ENCODE measurements at regions not wholly inside any gene's neighbourhood (a gene's known extent, or its start where the extent isn't known, plus 50 kb on each side); places are given as distances from the start of the nearest gene placed in this dataset.

DNA sequence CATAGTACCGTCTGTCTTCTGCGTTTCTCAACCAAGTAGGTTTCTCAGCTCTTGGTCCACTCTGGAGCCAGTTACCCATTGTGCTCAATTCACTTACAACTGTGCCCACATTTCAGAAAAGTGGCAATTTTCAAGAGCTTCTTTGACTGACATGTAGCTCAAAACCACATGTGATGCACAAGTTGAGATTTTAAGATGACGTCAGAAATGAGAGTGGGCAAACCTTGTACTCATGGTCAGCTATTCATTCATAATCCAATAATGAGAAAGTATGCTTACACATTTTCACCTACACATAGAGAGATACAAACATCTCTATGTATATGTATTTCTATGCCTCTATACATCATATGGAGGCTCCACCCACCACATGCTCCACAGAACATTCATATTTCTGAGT, 487.2 kb upstream of the AKR1E2 start:
- no peaks in the 10 kb centered on the region for H3K4me1 ChIP-seq
- H3K9me3 ChIP-seq, result peaks cover 11% of the 10 kb centered on the region
- H4K20me1 ChIP-seq, result no peaks in the 10 kb centered on the region
- no peak overlapping the region for H3K4me2 ChIP-seq
- no peaks in the 10 kb centered on the region for H3K36me3 ChIP-seq
- H3K27ac ChIP-seq, result no peak overlapping the region
- H3K9ac ChIP-seq, result no peak overlapping the region
- no peak overlapping the region for H3K4me3 ChIP-seq
- no peak for TF ChIP-seq Cebpa-rat (IDR thresholded peaks at IDR 0.05)
- no peaks in the 10 kb centered on the region for H3K27me3 ChIP-seq

DNA sequence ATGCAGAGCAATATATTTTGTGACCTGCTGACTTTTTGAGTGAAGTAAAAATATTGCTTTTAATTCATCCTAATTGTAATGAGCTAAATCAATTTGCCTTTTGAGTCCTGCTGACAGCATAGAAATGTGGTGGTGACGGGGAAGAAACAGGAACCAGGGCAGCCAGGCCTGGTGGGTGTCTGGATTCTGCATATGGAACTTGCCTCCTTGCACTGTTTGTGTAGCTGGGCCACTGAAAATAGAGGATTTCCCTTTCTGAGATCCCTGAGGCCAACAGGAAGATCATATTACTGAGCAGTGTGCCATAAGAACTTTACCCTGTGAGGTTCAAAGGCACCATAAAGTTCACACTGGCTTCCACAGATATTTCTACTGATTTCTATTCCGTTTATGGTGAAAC, 488.4 kb upstream of the AKR1E2 start:
- TF ChIP-seq Cebpa-rat (IDR thresholded peaks at IDR 0.05), result no peak
- no peak overlapping the region for H3K4me3 ChIP-seq

DNA sequence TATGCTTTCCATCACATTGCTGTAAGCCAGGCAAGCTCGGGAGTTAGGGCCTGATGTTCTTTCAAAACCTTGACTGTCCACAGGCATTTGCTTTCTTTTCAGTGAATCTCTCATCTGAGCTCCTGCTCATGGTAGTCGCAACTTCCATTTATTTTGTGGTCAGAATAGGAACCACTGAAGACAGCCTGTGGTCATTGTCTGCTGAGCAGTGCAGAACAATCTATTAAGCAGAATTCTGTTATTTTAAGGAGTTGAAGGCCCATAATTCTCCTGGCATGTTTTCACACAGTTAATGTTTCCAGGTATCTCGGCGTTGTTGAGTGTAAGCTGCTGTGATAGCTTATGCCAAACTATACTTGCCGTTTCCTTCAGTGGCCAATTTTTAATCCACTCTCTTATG, 491.1 kb upstream of the AKR1E2 start:
- no peak for TF ChIP-seq Cebpa-rat (IDR thresholded peaks at IDR 0.05)
- peaks cover 20% of the 10 kb centered on the region for H3K9me3 ChIP-seq
- no peaks in the 10 kb centered on the region for H3K27me3 ChIP-seq
- H3K4me1 ChIP-seq, result no peaks in the 10 kb centered on the region
- no peaks in the 10 kb centered on the region for H4K20me1 ChIP-seq
- H3K36me3 ChIP-seq, result no peaks in the 10 kb centered on the region
- H3K9ac ChIP-seq, result no peak overlapping the region
- H3K4me2 ChIP-seq, result no peak overlapping the region
- no peak overlapping the region for H3K27ac ChIP-seq
- no peak overlapping the region for H3K4me3 ChIP-seq

More for the DNA sequence above, 488.4 kb upstream of the AKR1E2 start:
- no peak overlapping the region for H3K9ac ChIP-seq
- no peaks in the 10 kb centered on the region for H4K20me1 ChIP-seq
- no peaks in the 10 kb centered on the region for H3K36me3 ChIP-seq
- H3K4me2 ChIP-seq, result no peak overlapping the region
- H3K27ac ChIP-seq, result no peak overlapping the region
- no peaks in the 10 kb centered on the region for H3K4me1 ChIP-seq
- H3K9me3 ChIP-seq, result peaks cover 20% of the 10 kb centered on the region
- H3K27me3 ChIP-seq, result no peaks in the 10 kb centered on the region

DNA sequence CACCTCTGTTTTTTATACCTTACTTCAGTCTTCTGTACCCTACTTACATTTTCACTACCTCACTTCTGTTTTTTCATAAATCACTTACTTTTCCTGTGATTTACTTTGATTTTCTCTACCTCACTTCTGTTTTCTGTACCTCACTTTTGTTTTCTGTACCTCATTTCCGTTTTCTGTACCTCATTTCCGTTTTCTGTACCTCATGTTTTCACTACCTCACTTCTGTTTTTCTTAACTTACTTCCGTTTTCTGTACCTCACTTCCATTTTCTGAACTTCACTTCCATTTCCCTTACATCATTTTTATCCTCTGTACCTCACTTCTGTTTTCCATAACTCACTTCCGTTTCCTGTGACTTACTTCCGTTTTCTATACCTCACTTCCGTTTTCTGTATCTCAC, 492.0 kb upstream of the AKR1E2 start:
- no peaks in the 10 kb centered on the region for H4K20me1 ChIP-seq
- no peak overlapping the region for H3K4me2 ChIP-seq
- no peaks in the 10 kb centered on the region for H3K27me3 ChIP-seq
- H3K9ac ChIP-seq, result no peak overlapping the region
- peaks cover 20% of the 10 kb centered on the region for H3K9me3 ChIP-seq
- no peak overlapping the region for H3K27ac ChIP-seq
- TF ChIP-seq Cebpa-rat (IDR thresholded peaks at IDR 0.05), result no peak
- no peaks in the 10 kb centered on the region for H3K36me3 ChIP-seq
- H3K4me3 ChIP-seq, result no peak overlapping the region; the same call in 1 of the 2 replicates
- H3K4me1 ChIP-seq, result no peaks in the 10 kb centered on the region

DNA sequence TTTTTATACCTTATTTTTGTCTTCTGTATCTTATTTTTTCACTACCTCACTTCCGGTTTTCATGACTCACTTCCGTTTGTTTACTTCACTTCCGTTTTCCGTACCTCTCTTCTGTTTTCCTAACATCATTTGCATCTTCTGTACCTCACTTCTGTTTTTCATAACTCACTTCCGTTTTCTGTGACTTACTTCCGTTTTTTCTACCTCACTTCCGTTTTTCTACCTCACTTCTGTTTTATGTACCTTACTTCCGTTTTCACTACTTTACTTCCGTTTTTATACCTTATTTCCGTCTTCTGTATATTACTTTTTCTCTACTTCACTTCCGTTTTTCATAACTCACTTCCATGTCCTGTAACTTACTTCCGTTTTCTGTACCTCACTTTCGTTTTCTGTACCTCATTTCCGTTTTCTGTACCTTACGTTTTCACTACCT, 492.5 kb upstream of the AKR1E2 start:
- Histone ChIP-seq H3K9me3 (peaks cover 20% of the 10 kb centered on the region), H3K4me3 (peak overlapping the region; percentile 6; the same call in 1 of the 2 replicates), H3K4me2 (no peak overlapping the region), H3K36me3 (no peaks in the 10 kb centered on the region), H4K20me1 (no peaks in the 10 kb centered on the region), H3K27me3 (no peaks in the 10 kb centered on the region), H3K4me1 (no peaks in the 10 kb centered on the region), H3K27ac (no peak overlapping the region), H3K9ac (no peak overlapping the region)
- no peak for TF ChIP-seq Cebpa-rat (IDR thresholded peaks at IDR 0.05)

DNA sequence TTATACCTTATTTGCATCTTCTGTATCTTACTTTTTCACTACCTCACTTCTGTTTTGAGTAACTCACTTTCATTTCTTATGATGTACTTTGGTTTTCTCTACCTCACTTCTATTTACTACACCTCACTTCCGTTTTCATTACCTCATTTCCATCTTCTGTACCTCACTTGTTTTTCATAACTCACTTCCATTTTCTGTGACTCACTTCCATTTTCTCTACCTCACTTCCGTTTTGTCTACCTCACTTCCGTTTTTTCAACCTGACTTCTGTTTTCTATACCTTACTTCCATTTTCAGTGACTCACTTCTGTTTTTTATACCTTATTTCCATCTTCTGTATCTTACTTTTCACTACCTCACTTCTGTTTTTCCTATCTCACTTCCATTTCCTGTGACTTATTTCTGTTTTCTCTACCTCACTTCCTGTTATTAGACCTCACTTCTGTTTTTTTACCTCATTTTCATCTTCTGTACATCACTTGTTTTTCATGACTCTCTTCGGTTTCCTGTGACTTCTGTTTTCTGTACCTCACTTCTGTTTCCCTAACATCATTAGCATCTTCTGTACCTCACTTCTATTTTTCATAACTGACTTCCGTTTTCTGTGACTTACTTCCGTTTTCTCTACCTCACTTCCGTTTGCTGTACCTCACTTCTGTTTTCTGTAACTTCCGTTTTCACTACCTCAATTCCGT, 493.1 kb upstream of the AKR1E2 start:
- TF ChIP-seq Cebpa-rat (IDR thresholded peaks at IDR 0.05), result no peak
- H3K4me2 ChIP-seq, result no peak overlapping the region
- H3K4me3 ChIP-seq, result peak overlapping the region; percentile 6; the same call in 1 of the 2 replicates
- no peaks in the 10 kb centered on the region for H3K4me1 ChIP-seq
- H3K9ac ChIP-seq, result no peak overlapping the region
- H3K36me3 ChIP-seq, result no peaks in the 10 kb centered on the region
- no peaks in the 10 kb centered on the region for H4K20me1 ChIP-seq
- H3K9me3 ChIP-seq, result peaks cover 20% of the 10 kb centered on the region
- no peak overlapping the region for H3K27ac ChIP-seq
- H3K27me3 ChIP-seq, result no peaks in the 10 kb centered on the region

DNA sequence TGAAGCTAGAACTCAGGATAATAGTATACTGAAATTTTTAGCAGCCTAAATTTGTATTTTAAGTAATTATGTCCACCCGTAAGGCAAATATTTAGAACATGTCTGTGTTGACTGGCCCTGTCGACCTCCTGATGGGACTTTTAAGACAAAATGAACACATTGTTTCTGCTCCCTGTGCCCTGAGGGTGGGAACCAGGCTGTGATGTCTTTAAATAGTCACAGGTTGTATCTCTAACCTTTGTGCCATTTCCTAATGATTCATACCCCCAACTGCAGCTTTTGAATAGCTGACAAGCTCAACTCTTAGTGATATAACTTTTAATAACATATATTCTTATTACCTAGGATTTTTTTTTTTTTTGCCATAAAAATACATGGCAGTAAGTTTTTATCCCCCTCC, 494.9 kb upstream of the AKR1E2 start:
- Histone ChIP-seq H3K4me1 (no peaks in the 10 kb centered on the region), H4K20me1 (no peaks in the 10 kb centered on the region), H3K9ac (no peak overlapping the region), H3K27me3 (no peaks in the 10 kb centered on the region), H3K4me2 (no peak overlapping the region), H3K9me3 (peaks cover 20% of the 10 kb centered on the region), H3K36me3 (no peaks in the 10 kb centered on the region), H3K27ac (no peak overlapping the region), H3K4me3 (no peak overlapping the region)
- no peak for TF ChIP-seq Cebpa-rat (IDR thresholded peaks at IDR 0.05)

DNA sequence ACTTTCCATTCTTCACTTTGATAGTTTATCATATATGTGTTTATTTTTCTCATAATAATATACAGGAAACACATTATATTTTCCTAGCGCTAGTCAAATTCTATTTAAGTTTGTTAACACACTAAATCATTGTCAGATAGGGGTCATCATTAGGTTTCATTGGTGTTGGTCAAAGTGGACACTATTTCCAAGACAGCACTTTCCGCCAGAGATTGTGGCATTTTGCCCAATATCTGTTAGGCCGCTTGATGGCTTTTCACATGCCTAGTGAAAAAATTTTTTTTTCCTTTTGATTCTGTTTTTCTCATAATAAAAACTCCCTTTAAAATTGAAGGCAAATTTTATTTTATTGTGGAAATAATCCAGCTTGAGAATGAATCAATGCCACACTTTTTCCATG, 495.4 kb upstream of the AKR1E2 start:
- H3K4me3 ChIP-seq, result no peak overlapping the region
- H4K20me1 ChIP-seq, result no peaks in the 10 kb centered on the region
- H3K9ac ChIP-seq, result no peak overlapping the region
- no peaks in the 10 kb centered on the region for H3K27me3 ChIP-seq
- TF ChIP-seq Cebpa-rat (IDR thresholded peaks at IDR 0.05), result no peak
- H3K4me2 ChIP-seq, result no peak overlapping the region
- H3K9me3 ChIP-seq, result peaks cover 20% of the 10 kb centered on the region
- no peak overlapping the region for H3K27ac ChIP-seq
- no peaks in the 10 kb centered on the region for H3K4me1 ChIP-seq
- H3K36me3 ChIP-seq, result no peaks in the 10 kb centered on the region

DNA sequence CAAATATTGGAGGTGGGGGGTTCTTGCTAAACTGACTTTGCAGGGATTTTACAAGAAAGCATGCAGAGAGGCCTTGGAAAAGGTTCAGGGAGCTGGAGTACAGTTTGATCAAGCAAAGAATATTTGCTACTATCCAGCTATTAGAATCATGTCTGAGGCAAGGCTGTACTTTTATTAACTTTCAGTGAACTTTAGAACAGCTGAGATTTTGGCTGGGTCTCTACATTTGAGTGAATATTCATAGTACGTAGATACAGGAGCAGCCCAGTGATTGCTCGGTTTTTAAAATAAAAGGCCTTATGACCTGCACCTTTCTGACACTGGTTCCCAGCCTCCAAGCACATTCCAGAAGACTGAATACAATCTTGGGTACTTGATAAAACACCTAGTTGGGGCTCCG, 496.8 kb upstream of the AKR1E2 start:
- H3K9me3 ChIP-seq, result peaks cover 14% of the 10 kb centered on the region
- H4K20me1 ChIP-seq, result no peaks in the 10 kb centered on the region
- H3K27me3 ChIP-seq, result no peaks in the 10 kb centered on the region
- no peaks in the 10 kb centered on the region for H3K36me3 ChIP-seq
- no peak overlapping the region for H3K27ac ChIP-seq
- no peaks in the 10 kb centered on the region for H3K4me1 ChIP-seq
- TF ChIP-seq Cebpa-rat (IDR thresholded peaks at IDR 0.05), result no peak
- no peak overlapping the region for H3K4me2 ChIP-seq
- no peak overlapping the region for H3K4me3 ChIP-seq
- no peak overlapping the region for H3K9ac ChIP-seq

DNA sequence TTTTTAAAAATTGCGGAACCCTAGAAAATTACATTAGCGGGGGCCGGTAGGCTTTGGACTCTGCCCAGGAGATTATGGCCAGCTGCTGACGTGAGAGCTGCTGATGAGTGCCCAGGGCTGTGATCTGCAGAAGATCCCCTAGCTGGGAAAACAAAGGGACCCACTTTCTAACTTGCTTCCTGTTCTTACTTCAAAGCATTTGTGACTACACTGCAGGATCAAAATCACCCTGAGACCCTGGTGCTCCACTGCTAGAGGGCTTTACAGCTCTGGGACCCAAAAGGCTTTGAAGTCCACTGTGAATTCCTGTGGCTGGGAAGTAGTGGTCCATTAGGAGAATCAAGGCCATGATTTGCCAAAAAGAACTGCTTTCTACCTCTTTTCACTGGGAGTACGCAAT, 499.4 kb upstream of the AKR1E2 start:
- no peaks in the 10 kb centered on the region for H3K27me3 ChIP-seq
- H3K4me3 ChIP-seq, result no peak overlapping the region
- no peak overlapping the region for H3K9ac ChIP-seq
- H3K4me1 ChIP-seq, result no peaks in the 10 kb centered on the region
- no peaks in the 10 kb centered on the region for H3K36me3 ChIP-seq
- no peak overlapping the region for H3K27ac ChIP-seq
- H4K20me1 ChIP-seq, result no peaks in the 10 kb centered on the region
- no peak overlapping the region for H3K4me2 ChIP-seq
- TF ChIP-seq Cebpa-rat (IDR thresholded peaks at IDR 0.05), result no peak
- no peaks in the 10 kb centered on the region for H3K9me3 ChIP-seq
